ENCODE measurements at regions not wholly inside any gene's neighbourhood (a gene's known extent, or its start where the extent isn't known, plus 50 kb on each side); places are given as distances from the start of the nearest gene placed in this dataset.

DNA sequence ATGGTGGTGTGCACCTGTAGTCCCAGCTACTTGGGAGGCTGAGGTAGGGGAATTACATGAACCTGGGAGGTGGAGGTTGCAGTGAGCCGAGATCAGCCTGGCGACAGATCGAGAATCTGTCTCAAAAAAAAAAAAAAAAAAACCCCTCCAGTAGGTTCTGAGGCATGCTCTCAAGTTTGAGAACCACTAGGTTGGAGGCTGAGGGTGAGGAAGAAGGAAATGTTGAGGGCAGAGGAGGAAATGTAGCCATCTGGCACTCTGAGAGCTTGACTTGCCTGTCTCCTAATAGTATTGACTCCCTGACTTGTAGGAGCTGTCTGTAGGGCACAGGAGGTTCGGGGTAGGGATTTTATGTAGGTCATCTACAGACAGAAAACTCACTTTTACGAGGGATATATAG, 204.6 kb downstream of the OPA1 start:
- intact Hi-C loops (cut with DNase I), result no loop called here
- no peak for DNase-seq (ENCODE audit: low spot score)

DNA sequence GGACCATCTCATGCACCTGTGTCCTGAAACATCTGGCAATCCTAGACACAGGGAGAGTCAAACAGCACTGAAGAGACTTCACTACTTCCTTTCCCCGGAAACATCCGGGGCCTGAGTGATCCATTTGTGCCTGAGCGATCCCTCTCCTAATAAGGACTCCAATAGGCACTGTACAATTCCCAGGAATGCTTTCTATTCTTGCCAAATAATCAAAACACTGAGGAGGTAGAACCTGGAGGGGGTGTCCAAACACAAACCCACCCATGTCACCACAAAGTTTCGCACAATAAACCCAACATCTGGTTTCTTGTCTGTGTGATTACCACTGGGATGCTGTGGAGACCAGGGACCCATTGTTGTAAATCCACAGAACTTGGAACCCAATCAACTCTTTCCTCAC, 205.0 kb downstream of the OPA1 start:
- no peak for DNase-seq (ENCODE audit: low spot score)
- intact Hi-C loops (cut with DNase I), result no loop called here

GRCh38 chr3:193800138-193801043, 207.4 kb downstream of the OPA1 start:
- intact Hi-C loops (cut with DNase I), result no loop called here
- DNase-seq (ENCODE audit: low spot score), result no peak

GRCh38 chr3:193801097-193801496, 208.1 kb downstream of the OPA1 start:
- intact Hi-C loops (cut with DNase I), result no loop called here
- DNase-seq (ENCODE audit: low spot score), result no peak

GRCh38 chr3:193803288-193803687, 210.3 kb downstream of the OPA1 start:
- DNase-seq (ENCODE audit: low spot score), result no peak
- intact Hi-C loops (cut with DNase I), result no loop called here

DNA sequence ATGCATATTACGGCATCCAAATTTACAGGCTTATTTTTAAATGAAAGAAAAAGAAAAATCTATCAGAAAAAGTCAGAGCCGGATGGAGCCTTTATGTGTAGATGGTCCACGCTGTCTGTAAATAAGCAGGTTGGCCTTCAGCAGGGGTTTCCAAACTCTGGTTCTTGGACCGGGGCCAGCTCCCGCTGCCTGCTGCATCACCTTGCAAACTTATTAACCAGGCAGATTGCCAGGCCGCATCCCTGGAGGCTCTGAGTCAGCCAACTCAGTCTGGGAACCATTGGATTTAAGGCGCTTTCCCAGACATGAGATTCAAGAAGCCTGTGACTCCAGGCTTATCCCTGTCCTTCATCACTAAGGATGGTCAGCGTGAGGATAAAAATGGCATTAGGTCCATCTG, 212.4 kb downstream of the OPA1 start:
- intact Hi-C loops (cut with DNase I), result no loop called here
- peak; percentile 86 for DNase-seq (ENCODE audit: low spot score)

DNA sequence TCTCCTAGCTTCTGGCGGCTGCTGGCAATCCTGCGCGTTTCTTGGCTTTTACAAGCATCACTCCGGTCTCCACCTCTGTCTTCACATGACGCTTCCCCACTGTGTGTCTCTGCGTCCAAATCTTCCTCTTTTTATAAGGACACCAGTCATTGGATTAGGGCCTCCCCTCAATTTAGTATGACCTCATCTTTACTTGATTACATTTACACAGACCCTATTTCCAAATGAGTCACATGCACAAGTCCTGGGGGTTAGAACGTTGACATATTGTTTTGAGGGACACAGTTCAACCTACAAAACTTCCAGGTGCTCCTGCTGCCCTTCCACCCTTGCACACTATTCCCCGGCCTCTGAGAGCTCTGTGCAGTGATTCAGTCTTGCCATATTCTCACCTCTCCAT, 215.3 kb downstream of the OPA1 start:
- intact Hi-C loops (cut with DNase I), result no loop called here
- no peak for DNase-seq (ENCODE audit: low spot score)

DNA sequence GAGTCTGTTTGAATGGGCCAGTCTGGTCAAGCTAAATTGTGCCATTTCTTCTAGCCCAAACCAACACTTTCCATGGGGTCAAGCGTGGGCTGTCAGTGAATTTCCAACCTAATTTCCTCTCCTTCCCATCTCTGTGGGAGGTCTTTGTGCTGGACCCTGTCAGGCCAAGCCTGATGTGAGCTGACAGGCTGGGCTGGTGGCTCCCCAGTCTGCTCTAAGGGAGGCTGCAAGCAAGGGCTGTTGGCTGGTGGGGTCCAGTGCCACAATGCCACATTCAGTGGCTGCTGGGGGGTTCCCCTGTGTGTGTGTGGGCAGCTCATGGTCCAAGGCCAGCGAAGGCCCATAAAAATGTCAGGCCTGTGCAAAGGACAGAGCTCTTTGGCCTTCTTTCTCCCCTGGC, 216.1 kb downstream of the OPA1 start:
- no peak for DNase-seq (ENCODE audit: low spot score)
- intact Hi-C loops (cut with DNase I), result no loop called here

DNA sequence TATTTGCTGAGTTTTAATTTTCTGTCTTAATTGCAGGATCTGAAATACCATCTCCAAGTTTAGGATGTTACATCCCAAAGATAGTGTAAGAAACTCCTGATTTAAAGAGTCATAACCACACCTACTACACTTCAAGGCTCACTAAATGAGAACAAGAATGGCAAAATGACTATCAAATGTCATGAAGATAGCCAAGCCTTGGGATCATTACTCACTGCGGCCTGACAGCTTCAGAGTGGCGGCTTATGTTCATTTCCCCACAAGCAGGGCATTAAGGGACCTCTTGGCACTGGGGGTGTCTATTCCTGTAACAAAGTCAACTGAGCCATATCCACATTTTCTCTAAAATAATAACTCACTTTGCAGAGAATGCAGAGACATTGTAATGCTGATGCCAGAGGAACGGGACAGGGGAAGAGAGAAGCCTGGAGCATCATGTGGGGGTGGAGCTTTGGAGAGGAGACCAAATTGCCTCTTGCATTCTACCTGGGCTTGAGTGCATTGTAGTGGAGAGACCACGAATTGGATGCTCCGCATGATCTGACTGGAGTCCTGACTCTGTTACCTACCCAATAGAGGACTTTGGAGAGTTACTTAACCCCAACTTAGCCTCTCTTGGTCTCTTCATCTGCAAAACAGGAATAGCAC, 219.2 kb downstream of the OPA1 start:
- intact Hi-C loops (cut with DNase I), result no loop called here

DNA sequence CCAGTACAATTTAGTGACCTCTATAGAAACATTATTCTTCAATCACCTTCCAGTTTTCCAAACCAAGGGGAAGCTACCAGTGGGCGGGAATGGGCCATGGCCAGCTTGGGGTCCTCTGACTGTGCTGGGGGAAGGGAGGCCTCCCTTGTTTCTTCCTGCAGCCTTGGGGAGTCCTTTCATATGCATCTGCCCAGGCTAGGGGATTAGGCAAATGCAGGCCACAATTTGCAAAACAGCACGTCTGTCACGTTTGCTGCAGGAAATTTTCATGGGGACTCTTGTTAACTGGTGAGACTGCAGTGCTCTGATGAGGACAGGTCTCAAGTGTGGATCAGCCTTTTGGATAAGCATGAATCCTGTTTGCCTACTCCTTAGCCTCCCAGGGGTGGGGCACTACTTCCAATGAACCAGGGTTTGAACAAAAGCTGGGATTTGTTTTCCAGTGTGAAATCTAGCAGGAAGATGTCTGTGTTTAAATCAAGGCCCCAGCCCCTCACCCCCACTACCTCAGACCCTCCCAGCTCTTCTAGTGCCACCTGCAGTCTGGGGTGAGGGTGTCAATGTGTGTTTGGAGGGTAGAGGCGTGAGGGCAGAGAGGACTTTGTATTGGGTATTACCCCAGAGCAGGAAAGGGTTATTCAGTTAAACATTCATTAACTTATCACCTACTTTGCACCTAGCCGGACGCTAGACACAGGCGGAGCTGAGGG, 219.9 kb downstream of the OPA1 start:
- DNase-seq (ENCODE audit: low spot score), result no peak
- intact Hi-C loops (cut with DNase I), result no loop called here

More for the DNA sequence above, 219.2 kb downstream of the OPA1 start:
- no peak for DNase-seq (ENCODE audit: low spot score)

DNA sequence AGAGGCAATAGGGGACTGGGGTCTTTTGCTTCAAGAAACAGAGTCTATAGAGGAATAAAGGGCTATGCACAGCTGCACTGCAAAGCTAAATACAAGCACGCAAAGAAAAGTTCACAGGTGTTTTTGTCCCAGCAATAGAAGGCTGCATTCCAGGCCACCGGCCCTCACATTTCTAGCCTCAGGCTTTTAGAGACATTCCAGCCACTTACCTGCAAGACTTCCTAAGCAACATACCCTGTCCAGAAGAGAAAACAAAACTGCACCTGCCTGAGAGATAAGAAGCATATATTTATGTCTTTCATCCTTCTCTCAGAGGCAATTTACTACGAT, 220.5 kb downstream of the OPA1 start:
- intact Hi-C loops (cut with DNase I), result no loop called here
- DNase-seq (ENCODE audit: low spot score), result no peak

DNA sequence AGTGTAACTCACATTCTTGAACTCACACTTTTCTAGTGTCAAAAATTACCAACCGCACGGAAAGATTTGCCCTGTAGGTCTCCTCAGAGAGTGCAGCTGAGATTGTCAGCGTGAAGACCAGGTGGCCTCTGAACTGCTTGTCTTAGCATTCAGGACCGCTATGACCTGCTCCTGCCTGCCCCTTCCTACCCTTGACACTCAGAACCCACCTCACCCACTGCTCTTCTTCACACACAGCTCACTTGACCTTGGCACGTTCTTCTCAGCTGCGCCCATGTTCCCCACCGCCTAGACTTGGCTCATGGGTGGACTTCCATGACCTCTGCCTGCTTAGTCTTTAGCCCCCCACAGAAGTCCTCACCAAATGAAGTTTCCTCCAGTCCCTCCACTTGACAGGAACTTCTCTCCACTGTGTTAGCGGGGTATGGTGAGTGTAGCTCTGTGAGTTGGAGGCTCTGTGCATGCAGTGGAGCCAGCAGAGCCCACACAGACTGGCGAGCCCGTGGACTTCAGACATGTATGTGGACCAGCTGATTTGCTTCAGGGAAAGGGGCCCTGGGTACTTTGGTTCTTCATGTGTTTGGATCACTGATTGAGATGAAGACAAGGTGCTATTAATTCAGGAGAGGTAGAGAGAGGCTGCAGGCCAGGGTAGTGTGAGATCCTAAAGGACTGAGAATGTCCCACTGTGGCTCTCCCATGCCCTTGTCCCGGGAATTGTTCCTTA, 221.3 kb downstream of the OPA1 start:
- no peak for DNase-seq (ENCODE audit: low spot score)
- intact Hi-C loops (cut with DNase I), result no loop called here

GRCh38 chr3:193815246-193816027, 222.4 kb downstream of the OPA1 start:
- DNase-seq (ENCODE audit: low spot score), result no peak
- intact Hi-C loops (cut with DNase I), result no loop called here

- DNase-seq (ENCODE audit: low spot score), result no peak
- intact Hi-C loops (cut with DNase I), result no loop called here
These were observed 223.0 kb downstream of the OPA1 start for GRCh38 chr3:193816028-193816395.

DNA sequence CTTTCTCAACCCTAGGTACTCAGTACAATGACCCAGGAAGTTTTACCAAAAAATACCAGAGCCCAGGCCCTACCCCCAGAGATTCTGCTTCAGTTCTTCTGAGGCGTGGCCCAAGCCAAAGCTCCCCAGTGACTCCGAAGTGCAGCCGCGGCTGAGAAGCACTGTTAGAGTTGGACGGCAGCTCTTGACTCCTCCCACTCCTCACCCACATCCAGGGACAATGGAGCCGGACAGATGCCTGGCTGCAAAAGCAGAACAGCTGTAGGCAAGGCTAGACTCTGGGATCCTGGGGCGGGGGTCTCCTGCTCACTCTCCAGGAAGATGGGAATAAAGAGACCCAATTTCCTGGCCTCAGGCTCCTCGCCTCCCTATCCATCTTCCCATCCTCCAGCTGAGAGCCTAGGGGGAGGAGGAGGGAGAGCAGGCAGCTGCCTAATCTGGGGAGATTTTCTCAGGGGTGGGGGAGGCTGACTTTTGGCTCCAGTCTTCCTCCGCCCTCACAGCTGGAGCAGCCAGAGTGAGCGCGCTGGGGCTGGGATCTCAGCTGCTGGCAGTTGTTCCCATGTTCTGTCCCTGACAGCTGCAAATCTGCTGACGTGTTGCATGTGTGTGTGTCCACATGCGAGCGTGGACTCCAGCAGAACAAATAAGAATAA, 223.8 kb downstream of the OPA1 start:
- peak; percentile 79 for DNase-seq (ENCODE audit: low spot score)
- intact Hi-C loops (cut with DNase I), result no loop called here

- intact Hi-C loops (cut with DNase I), result no loop called here
- DNase-seq (ENCODE audit: low spot score), result no peak
These were observed 226.4 kb downstream of the OPA1 start for GRCh38 chr3:193819117-193820010.

GRCh38 chr3:193821151-193821668, 228.2 kb downstream of the OPA1 start:
- intact Hi-C loops (cut with DNase I), result no loop called here
- no peak for DNase-seq (ENCODE audit: low spot score)
